GM12891 (cell line): ENCODE measurements at regions not wholly inside any gene's neighbourhood (a gene's known extent, or its start where the extent isn't known, plus 50 kb on each side); places are given as distances from the start of the nearest gene placed in this dataset.

Source experiments
- POLR2A ChIP-seq: IDR thresholded peaks from 2 replicates; pipeline ENCODE4 v1.6.1; 2011; ENCODE audit warnings: low read depth, low read length, control low read depth
- POLR2AphosphoS5 ChIP-seq: IDR thresholded peaks from 2 replicates; pipeline ENCODE4 v1.6.1; 2011; ENCODE audit warnings: low read depth, low read length, control low read depth
- TAF1 ChIP-seq: IDR thresholded peaks from 2 replicates; pipeline ENCODE4 v1.6.1; 2011; ENCODE audit warnings: low read depth, low read length, control low read depth

GRCh38 chr5:96548905-96549304, 113.3 kb upstream of the CAST start:
- no peak for TF ChIP-seq POLR2AphosphoS5
- no peak for TF ChIP-seq POLR2A
- no peak for TF ChIP-seq TAF1
